ENCODE measurements at regions not wholly inside any gene's neighbourhood (a gene's known extent, or its start where the extent isn't known, plus 50 kb on each side); places are given as distances from the start of the nearest gene placed in this dataset.
"Not testable (repeated sequence)": the region's sequence is repeated elsewhere in the genome, so short reads cannot be mapped to it uniquely, and the experiment has no call there.

DNA sequence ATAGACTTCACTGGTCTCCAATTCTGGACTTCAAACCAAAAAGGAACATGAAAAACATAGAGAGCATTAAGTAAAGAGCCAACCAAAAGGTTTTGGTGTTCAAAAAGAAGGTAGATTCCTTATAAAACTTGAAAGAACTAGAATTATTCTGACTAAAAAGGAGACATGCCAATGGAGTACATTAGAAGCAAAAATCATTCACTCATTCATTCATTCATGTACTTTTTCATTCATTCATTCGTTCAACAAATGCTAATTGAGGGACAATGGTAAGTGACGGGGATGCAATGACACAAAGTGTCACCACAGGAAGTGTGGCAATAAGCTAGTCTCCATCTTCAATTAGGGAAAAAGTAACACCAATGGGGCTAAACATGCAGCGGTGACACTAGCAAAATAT, 181.0 kb upstream of the ATP11B start:
- no peak for DNase-seq

GRCh38 chr3:182617500-182617899, 175.8 kb upstream of the ATP11B start:
- DNase-seq = no peak

DNA sequence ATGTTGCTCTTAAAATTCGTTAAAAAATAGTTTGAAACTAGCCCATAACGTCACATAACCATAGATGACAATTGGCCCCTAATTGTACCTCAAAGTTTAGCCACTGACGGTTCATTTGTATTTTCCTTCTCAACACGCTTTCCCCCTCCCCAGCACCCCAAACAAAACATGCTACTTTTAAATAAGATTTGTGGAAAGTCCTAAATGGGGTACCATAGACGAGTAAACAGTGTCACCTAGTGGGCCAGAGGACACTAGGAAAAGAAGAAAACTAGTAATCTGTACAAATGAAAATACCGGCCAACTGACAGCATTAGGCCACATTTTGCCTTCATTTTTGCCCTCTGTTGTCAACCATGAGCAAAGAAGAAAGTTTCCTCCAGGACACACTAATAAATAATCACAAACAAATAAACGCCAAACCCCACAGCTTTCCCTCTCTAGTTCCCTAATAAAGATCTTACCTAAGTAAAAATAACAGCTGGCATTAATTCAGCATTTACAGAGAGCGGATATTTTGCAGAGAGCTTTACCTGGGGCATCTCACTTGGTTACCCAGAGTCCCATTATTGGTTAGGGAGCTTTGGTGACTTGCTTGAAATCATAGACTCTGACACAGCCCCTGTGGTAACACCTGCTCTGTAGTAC, 175.1 kb upstream of the ATP11B start:
- no peak for DNase-seq

DNA sequence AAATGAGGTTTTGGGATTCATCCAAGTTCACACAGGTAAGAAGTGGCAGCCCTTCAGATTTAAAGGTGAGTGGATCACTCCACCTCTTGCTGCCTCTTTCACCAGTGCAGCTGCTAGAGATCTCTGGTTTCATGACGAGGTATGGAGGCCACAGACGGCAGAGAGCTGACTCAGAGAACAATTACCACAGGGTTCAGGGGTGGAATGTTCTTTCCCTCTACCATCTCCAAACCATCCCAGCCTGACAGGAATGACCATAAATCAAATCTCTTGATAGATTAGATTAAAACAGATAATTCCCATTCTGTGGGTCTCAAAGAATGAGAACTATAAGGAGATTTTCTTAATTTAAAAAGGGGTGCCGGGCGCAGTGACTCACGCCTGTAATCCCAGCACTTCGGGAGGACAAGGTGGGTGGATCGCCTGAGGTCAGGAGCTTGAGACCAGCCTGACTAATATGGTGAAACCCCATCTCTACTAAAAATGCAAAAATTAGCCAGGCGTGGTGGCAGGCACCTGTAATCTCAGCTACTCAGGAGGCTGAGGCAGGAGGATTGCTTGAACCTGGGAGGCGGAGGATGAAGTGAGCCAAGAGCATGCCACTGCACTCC, 174.2 kb upstream of the ATP11B start:
- DNase-seq = no peak

- no peak for DNase-seq
Measured at GRCh38 chr3:182620723-182621434, 172.4 kb upstream of the ATP11B start.

DNA sequence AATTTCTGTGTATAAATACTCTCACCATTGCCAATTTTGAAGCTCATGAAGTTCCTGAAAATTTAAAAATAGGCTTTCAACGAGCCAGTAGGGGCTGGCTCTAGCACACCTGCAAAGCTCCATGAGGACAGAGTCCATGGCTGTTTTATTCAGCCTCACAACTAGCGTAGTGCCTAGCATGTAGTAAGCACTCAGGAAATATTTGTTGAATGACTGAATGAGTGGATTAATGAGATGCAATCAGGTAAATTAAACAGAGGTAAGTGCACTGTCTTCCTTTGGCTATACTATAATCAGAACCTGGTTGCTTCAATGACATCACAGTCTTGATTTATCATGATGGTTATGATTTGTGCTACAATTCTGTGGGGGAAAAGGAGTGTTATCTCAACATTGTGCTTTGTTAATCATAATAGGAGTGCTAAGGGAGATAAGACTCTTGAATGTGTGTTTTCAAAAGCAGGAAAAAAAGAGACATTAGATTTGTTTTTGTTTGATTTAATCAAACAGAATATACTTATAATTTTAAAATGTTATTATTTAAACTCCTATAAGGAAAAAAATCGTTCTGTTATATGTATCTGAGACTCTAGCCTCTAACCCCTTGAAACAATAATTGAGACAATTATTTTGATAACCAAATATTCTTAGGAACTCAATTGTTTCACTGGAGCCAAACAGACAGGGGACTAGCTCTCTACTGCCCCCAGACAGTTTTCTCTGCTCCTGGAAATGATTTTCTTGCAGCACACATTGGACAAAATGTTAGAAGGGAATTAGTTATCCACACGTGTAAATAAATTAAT, 171.7 kb upstream of the ATP11B start:
- no peak for DNase-seq

- DNase-seq = no peak
Measured at GRCh38 chr3:182622241-182622545, 171.1 kb upstream of the ATP11B start.

- no peak for DNase-seq
Measured at GRCh38 chr3:182626484-182627467, 166.5 kb upstream of the ATP11B start.

- no peak for DNase-seq
Measured at GRCh38 chr3:182628531-182628930, 164.8 kb upstream of the ATP11B start.

- no peak for DNase-seq
Measured at GRCh38 chr3:182629521-182629920, 163.8 kb upstream of the ATP11B start.

DNA sequence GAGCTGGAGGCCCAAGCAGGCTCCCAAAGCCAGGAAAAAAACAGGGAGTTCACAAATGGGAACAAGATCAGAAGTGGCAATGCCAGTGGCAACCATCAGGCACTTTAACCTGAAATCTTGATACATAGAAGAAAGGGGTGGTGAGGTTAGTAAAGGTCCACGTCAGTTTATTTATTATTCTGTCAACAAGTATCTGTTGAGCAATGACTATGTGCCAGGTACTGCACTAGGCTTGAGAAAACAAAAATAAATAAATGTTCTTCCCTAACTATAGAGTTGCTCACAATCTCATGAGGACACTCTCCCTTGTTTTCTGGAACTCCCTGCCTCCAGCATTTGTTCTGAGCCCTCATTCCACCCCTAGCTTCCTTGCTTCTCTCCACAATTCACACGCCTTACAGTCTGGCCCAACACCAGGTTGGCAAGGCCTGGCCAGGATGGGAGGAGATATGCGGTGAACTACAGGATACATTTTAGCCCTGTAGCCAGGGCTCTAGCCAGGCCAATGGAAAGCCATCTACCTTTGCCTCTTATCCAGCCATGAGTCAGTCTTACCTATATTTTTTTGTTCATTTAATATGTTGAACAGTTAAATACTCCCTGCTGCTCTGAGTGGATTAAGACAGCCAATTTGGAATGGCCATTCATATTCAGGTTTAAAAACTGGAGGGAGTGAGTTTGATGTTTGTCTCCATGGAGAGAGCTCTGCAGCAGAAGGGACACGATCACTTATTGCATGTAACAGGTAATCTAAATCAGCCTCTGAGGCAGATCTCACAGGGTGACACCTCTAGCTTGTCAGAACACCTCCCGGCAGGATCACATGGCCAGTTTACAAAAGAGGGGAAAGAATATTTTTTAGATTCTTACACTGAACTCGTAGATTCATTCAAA, 161.9 kb upstream of the ATP11B start:
- no peak for DNase-seq

- no peak for DNase-seq
Measured at GRCh38 chr3:182632077-182632393, 161.3 kb upstream of the ATP11B start.

- no peak for DNase-seq
Measured at GRCh38 chr3:182633186-182633585, 160.1 kb upstream of the ATP11B start.

GRCh38 chr3:182636646-182637045, 156.7 kb upstream of the ATP11B start:
- no peak for DNase-seq

- DNase-seq = no peak
Measured at GRCh38 chr3:182637350-182638110, 155.8 kb upstream of the ATP11B start.

DNA sequence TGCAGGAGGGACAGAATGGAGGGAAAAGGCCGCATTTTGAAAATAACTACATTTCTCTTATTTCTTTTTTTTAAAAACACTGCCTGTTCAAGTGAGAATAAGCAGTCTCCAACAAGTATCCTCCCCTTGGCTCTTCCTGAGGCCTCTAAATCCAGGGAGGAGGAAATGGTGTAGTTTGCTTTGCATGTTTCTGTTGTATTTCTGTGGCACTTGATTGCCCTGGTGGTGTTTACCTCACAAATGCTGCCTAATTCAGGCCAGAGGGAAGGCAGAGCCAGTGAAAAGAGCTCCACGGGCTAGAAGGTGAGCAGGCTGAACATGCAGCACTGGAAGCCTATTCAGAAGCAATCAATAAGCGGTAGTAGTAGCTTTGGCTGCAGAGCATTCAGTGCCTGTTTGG, 149.3 kb upstream of the ATP11B start:
- no peak for DNase-seq

DNA sequence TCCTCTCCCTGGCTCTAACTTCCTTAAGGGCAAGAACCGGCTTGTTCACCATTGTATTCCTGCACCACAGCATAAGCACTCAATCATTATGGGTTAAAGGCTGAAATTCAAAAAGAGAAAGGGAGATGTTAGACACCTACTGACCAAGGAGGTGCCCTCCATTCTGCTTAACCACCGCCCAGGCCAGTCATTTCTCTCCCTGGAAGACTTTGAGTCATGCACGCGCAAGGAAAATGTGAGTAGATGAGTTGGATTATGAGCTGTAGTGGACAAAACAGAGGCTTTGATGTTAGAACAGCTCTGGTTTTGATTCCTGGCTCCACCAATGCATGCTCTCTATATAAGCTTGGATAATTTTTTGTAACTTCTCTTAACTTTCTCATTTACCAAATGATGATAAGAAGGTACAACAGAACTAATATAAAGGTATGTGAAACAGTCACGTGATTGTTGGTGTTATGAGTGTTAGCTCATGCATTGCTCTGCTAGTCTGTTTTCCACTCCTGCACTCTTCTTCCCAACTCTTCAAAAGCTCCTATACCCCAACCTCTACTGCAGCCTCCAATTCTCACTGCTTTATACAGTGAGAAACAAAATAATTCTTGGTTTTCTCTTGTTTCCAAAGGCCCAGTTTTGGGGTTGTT, 148.4 kb upstream of the ATP11B start:
- DNase-seq = no peak

GRCh38 chr3:182650568-182651128, 142.7 kb upstream of the ATP11B start:
- DNase-seq = no peak

DNA sequence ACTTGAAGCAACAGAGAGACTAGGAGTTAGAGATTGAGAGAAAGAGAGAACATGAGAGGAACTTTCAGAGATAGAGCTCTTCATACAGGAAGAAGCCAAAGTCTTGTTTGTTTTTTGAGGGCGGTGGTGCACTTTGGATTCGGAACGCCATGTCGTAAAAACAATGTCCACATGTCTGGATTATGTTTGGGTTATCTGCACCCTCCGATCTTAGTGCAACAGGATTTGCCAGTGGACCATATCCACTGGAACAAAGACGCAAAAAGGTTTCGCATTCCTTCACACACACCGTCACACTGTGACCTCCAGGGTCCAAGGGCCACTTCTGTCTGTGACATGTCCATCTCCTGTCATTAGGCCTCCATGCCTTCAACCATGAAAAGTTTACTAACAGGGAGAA, 141.8 kb upstream of the ATP11B start:
- DNase-seq = no peak

DNA sequence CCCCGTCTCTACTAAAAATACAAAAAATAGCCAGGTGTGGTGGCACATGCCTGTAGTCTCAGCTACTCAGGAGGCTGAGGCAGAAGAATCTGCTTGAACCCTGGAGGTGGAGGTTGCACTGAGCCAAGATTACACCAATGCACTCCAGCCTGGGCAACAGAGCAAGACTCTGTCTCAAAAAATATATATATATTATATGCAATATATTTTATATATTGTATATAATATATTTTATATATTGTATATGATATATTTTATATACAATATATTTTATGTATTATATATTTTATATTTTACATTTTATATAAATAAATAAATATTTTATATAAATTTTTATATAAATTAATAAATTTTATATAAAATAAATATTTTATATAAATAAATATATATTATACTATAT, 140.2 kb upstream of the ATP11B start:
- DNase-seq = not testable (repeated sequence)
